ENCODE measurements at regions not wholly inside any gene's neighbourhood (a gene's known extent, or its start where the extent isn't known, plus 50 kb on each side); places are given as distances from the start of the nearest gene placed in this dataset.
"Not testable (repeated sequence)": the region's sequence is repeated elsewhere in the genome, so short reads cannot be mapped to it uniquely, and the experiment has no call there.

DNA sequence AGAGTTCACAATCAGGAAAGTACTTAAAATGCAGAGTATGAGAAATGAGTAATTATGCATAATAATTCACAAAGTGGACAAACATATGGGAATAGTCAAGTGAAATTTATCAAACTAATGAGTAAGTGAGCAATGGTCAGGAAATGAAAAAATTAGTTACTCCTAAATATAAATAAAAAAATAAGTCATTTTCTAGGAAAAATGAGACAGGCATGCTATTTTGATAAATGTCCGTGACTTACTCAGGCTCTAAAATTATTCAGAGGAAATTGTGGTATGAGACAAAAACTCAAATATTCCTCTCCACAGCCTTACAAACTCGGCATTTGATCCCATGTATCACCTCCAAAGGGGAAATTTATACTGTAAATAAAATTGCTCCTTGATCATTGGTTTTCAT, 181.2 kb downstream of the COX18 start:
- POLR2A ChIA-PET = no interaction called here
- CTCF ChIA-PET = no interaction called here
- no peak for TF ChIP-seq TARDBP (IDR thresholded peaks at IDR 0.05)
- TF ChIP-seq ELF4 (IDR thresholded peaks at IDR 0.05) = no peak
- TF ChIP-seq, protein P1, sequence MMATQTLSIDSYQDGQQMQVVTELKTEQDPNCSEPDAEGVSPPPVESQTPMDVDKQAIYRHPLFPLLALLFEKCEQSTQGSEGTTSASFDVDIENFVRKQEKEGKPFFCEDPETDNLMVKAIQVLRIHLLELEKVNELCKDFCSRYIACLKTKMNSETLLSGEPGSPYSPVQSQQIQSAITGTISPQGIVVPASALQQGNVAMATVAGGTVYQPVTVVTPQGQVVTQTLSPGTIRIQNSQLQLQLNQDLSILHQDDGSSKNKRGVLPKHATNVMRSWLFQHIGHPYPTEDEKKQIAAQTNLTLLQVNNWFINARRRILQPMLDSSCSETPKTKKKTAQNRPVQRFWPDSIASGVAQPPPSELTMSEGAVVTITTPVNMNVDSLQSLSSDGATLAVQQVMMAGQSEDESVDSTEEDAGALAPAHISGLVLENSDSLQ (IDR thresholded peaks at IDR 0.05) = no peak
- no peak for TF ChIP-seq BHLHE40 (IDR thresholded peaks at IDR 0.05; ENCODE audit: borderline replicate concordance)
- no peak for DNase-seq (ENCODE audit: extremely low spot score)

DNA sequence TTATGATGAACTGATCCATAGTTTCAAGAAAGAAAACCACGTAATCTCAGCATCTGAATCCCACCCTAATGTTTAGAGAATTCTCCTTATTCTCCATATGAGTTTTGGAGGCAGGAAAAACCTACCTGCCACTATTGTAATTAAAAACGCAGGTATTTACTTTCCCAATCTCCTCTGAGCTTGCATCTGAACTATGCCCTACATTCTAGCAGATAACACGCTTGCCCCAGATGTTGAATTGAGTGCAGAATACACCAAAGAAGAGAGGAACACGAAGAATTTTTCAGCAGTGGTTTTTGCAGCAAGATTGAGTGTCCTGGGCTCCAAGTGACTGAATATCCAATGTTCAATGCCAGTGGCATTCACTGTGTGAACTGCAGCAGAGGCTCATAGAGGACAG, 182.4 kb downstream of the COX18 start:
- no peak for DNase-seq (ENCODE audit: extremely low spot score)
- POLR2A ChIA-PET = no interaction called here
- TF ChIP-seq FOXM1 (IDR thresholded peaks at IDR 0.05; ENCODE audit: borderline replicate concordance) = no peak
- CTCF ChIA-PET = no interaction called here

- ChIA-PET CTCF (interaction anchor here (0.6 kb wide), 1 partner anchor 79 kb away, joined by 6 read pairs; no protein-coding TSS in a partner anchor), POLR2A (no interaction called here)
- TF ChIP-seq SUZ12 (IDR thresholded peaks at IDR 0.05) (no peak), FOXK2 (IDR thresholded peaks at IDR 0.05) (no peak), ZNF384 (IDR thresholded peaks at IDR 0.05) (no peak), SP1 (IDR thresholded peaks at IDR 0.05) (no peak), BHLHE40 (IDR thresholded peaks at IDR 0.05; ENCODE audit: borderline replicate concordance) (no peak), ELF4 (IDR thresholded peaks at IDR 0.05) (no peak), TARDBP (IDR thresholded peaks at IDR 0.05) (no peak), CTBP1 (IDR thresholded peaks at IDR 0.05; ENCODE audit: borderline replicate concordance) (no peak), HDGF (IDR thresholded peaks at IDR 0.05; ENCODE audit: borderline replicate concordance) (no peak), NFRKB (IDR thresholded peaks at IDR 0.05) (no peak), FOXM1 (IDR thresholded peaks at IDR 0.05; ENCODE audit: borderline replicate concordance) (no peak), L3MBTL2 (conservative IDR thresholded peaks at IDR 0.05) (no peak), LEF1 (IDR thresholded peaks at IDR 0.05; ENCODE audit: borderline replicate concordance) (no peak), ARNT (IDR thresholded peaks at IDR 0.05) (no peak), FOXA1 (IDR thresholded peaks at IDR 0.05) (no peak)
- TF ChIP-seq, protein P1 (IDR thresholded peaks at IDR 0.05) = no peak
Observed at GRCh38 chr4:72886602-72887001, 182.9 kb downstream of the COX18 start.

GRCh38 chr4:72884225-72884624, 185.3 kb downstream of the COX18 start:
- CTCF ChIA-PET; POLR2A ChIA-PET; DNase-seq (ENCODE audit: extremely low spot score): not testable (repeated sequence)

More at GRCh38 chr4:72886602-72887001, 182.9 kb downstream of the COX18 start:
- DNase-seq (ENCODE audit: extremely low spot score) = no peak

DNA sequence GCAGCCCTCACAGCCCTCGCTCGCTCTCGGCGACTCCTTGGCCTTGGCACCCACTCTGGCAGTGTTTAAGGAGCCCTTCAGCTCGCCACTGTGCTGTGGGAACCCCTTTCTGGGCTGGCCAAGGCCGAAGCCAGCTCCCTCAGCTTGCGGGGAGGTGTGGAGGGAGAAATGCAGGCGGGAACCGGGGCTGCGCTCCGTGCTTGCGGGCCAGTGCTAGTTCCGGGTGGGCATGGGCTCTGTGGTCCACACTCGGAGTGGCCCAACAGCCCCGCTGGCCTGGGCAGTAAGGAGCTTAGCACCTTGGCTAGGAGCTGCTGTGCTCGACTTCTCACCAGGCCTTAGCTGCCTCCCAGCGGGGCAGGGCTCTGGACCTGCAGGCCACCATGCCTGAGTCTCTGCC, 192.6 kb downstream of the COX18 start:
- no peak for DNase-seq (ENCODE audit: extremely low spot score)
- TF ChIP-seq HDGF (IDR thresholded peaks at IDR 0.05; ENCODE audit: borderline replicate concordance) (no peak), ELF4 (IDR thresholded peaks at IDR 0.05) (no peak), NFRKB (IDR thresholded peaks at IDR 0.05) (no peak), LEF1 (IDR thresholded peaks at IDR 0.05; ENCODE audit: borderline replicate concordance) (no peak), SUZ12 (IDR thresholded peaks at IDR 0.05) (no peak), FOXM1 (IDR thresholded peaks at IDR 0.05; ENCODE audit: borderline replicate concordance) (no peak), FOXA1 (IDR thresholded peaks at IDR 0.05) (no peak), ZNF384 (IDR thresholded peaks at IDR 0.05) (no peak), SP1 (IDR thresholded peaks at IDR 0.05) (no peak), BHLHE40 (IDR thresholded peaks at IDR 0.05; ENCODE audit: borderline replicate concordance) (no peak), L3MBTL2 (conservative IDR thresholded peaks at IDR 0.05) (no peak), FOXK2 (IDR thresholded peaks at IDR 0.05) (no peak), ARNT (IDR thresholded peaks at IDR 0.05) (no peak)
- TF ChIP-seq, protein P1 (IDR thresholded peaks at IDR 0.05) = no peak
- ChIA-PET POLR2A (no interaction called here), CTCF (no interaction called here)

DNA sequence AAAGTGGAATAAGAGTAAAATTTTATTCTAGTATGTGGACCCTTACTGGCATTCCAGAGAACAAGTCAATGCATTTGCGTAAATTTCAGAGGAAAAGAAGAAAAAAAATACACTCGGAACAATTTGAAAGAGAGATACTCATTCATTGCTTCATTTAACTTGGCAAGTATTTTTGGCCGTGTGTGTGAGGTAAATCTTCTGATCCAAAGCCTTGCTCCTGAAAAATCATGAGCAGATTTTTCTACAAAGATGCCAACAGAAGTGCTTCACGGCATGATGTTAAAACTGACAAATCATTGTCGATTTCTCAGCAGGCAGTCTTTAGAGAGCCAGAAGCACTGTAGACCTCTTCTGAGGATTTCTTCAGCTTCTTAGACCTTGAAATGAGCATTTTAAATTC, 194.0 kb downstream of the COX18 start:
- ChIA-PET POLR2A (no interaction called here), CTCF (no interaction called here)

DNA sequence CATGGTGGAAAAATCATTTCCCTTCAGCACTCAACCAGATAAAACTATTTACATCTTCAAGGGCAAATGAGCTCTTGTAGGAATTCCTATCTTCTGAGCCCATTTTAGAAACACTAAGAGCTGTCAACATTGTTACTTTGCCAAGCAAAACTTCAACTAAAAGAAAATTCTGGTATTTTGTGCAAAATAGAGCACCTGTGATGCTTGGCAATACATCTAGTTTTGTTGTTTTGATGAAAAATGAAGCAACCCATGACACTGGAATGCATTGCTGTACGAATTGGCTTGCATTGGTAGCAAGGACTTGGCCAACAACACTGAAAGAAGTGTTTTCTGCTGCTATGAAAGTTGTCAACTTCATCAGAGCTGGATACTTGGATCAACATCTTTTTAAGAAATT, 194.4 kb downstream of the COX18 start:
- CTCF ChIA-PET = no interaction called here

More for the DNA sequence above, 194.0 kb downstream of the COX18 start:
- no peak for DNase-seq (ENCODE audit: extremely low spot score)
- no peak for TF ChIP-seq SUZ12 (IDR thresholded peaks at IDR 0.05)
- no peak for TF ChIP-seq ELF4 (IDR thresholded peaks at IDR 0.05)
- no peak for TF ChIP-seq FOXA1 (IDR thresholded peaks at IDR 0.05)
- TF ChIP-seq BHLHE40 (IDR thresholded peaks at IDR 0.05; ENCODE audit: borderline replicate concordance) = no peak
- no peak for TF ChIP-seq L3MBTL2 (conservative IDR thresholded peaks at IDR 0.05)
- no peak for TF ChIP-seq FOXM1 (IDR thresholded peaks at IDR 0.05; ENCODE audit: borderline replicate concordance)
- TF ChIP-seq ARNT (IDR thresholded peaks at IDR 0.05) = no peak
- TF ChIP-seq FOXK2 (IDR thresholded peaks at IDR 0.05) = no peak

More for the DNA sequence above, 194.4 kb downstream of the COX18 start:
- DNase-seq (ENCODE audit: extremely low spot score) = no peak
- POLR2A ChIA-PET = no interaction called here
- TF ChIP-seq BHLHE40 (IDR thresholded peaks at IDR 0.05; ENCODE audit: borderline replicate concordance) (no peak), ELF4 (IDR thresholded peaks at IDR 0.05) (no peak), ARNT (IDR thresholded peaks at IDR 0.05) (no peak), LEF1 (IDR thresholded peaks at IDR 0.05; ENCODE audit: borderline replicate concordance) (no peak), FOXK2 (IDR thresholded peaks at IDR 0.05) (no peak), SP1 (IDR thresholded peaks at IDR 0.05) (no peak), L3MBTL2 (conservative IDR thresholded peaks at IDR 0.05) (no peak), FOXM1 (IDR thresholded peaks at IDR 0.05; ENCODE audit: borderline replicate concordance) (no peak), SUZ12 (IDR thresholded peaks at IDR 0.05) (no peak), TARDBP (IDR thresholded peaks at IDR 0.05) (no peak), CTBP1 (IDR thresholded peaks at IDR 0.05; ENCODE audit: borderline replicate concordance) (no peak), NFRKB (IDR thresholded peaks at IDR 0.05) (no peak), HDGF (IDR thresholded peaks at IDR 0.05; ENCODE audit: borderline replicate concordance) (no peak), ZNF384 (IDR thresholded peaks at IDR 0.05) (no peak), FOXA1 (IDR thresholded peaks at IDR 0.05) (no peak)
- TF ChIP-seq, protein P1 (IDR thresholded peaks at IDR 0.05) = no peak
